HTR-8/SVneo (cell line): ENCODE measurements at regions not wholly inside any gene's neighbourhood (a gene's known extent, or its start where the extent isn't known, plus 50 kb on each side); places are given as distances from the start of the nearest gene placed in this dataset.
A peak's percentile ranks its signal among the peaks of the same experiment; 100 is the strongest.
"Not testable (repeated sequence)": the region's sequence is repeated elsewhere in the genome, so short reads cannot be mapped to it uniquely, and the experiment has no call there.

Source experiments
- DNase-seq: peaks from one replicate; pipeline ENCODE4 v3.0.0; 2011; ENCODE audit warnings: low spot score, mixed read lengths; ENCODE audit not compliant: insufficient read length
- FAIRE-seq: peaks from 2 replicates; lab custom pipeline; 2011; peaks lifted over from hg19 to GRCh38; lab: Jason Lieb, UNC

DNA sequence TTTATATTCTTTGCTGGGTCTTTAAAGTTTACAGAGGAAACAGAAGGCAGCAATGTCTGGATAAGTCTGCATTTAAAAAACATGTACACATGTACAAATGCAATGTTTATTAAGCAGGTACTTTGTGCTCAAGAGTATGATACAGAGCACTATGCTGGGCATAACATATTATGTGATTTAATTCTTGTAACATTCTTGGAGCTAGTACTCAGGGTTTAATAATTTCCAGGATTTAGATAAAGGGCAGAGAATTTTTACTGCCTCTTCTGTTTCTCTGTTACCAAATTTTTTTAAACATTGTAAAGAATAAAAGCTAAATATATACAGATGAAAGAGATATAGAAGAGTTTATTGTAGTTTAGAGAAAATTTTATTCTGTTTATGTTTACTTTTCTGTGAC lies 152.7 kb downstream of the ZNF737 start:
- DNase-seq (no peak), FAIRE-seq (no peak)

DNA sequence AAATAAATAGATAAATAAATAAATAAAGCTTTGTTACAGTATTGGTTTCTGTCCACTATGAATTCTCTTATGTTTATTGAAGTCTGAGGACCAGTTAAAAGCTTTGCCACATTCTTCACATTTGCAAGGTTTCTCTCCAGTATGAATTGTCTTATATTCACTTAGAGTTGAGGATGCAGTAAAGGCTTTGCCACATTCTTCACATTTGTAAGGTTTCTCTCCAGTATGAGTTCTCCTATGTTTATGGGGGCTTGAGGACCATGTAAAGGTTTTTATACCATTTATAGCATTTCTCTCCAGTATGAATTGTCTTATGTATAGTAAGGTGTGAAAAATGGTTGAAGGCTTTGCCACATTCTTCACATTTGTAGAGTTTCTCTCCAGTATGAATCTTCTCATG lies 168.3 kb downstream of the ZNF737 start:
- DNase-seq (no peak), FAIRE-seq (no peak)

GRCh38 chr19:20388706-20389225 lies 176.8 kb downstream of the ZNF737 start:
- DNase-seq (no peak), FAIRE-seq (no peak)

DNA sequence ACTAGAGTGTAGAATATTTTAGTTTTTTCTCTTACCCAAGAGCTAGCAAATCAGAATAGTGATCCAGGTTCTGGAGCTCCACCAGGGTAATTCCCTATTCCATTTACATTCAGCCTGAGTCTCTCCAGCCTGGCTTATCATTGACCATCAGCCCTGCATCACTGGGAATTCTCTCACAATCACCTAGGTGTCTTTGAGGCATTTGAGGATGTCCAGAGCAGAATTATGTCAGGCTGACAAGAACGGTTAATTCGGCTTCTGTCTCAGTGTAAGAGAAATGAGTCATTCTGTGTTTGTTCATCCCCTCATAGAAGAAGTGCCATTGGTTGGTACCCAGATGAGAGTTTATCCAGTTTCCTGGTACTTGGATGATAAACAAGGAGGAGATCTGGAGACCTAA lies 180.5 kb downstream of the ZNF737 start:
- no peak for DNase-seq
- FAIRE-seq = no peak

DNA sequence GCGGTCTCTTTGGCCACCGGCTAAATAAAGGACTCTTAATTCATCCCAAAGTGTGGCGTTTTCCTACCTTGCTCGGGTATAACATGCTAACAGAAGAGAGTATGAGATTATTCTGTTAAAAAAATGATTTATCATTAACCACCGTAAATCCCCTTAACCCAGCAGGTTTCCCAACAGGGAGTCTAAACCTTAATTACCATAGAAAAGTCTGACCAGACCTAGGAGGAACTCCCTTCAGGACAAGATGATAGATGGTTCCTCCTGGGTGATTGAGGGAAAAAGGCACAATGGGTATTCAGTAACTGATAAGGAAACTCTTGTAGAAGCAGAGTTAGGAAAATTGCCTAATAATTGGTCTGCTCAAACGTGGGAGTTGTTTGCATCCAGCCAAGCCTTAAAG lies 193.7 kb downstream of the ZNF737 start:
- DNase-seq (no peak), FAIRE-seq (no peak)

- DNase-seq, FAIRE-seq: not testable (repeated sequence)
Observed at GRCh38 chr19:20371304-20371703, 194.3 kb downstream of the ZNF737 start.

GRCh38 chr19:20367811-20368294 lies 197.7 kb downstream of the ZNF737 start:
- peak; percentile 80 for FAIRE-seq
- DNase-seq = no peak

- FAIRE-seq (no peak), DNase-seq (no peak)
Observed at GRCh38 chr19:20365146-20365545, 198.1 kb downstream of the ZNF486 start.

DNA sequence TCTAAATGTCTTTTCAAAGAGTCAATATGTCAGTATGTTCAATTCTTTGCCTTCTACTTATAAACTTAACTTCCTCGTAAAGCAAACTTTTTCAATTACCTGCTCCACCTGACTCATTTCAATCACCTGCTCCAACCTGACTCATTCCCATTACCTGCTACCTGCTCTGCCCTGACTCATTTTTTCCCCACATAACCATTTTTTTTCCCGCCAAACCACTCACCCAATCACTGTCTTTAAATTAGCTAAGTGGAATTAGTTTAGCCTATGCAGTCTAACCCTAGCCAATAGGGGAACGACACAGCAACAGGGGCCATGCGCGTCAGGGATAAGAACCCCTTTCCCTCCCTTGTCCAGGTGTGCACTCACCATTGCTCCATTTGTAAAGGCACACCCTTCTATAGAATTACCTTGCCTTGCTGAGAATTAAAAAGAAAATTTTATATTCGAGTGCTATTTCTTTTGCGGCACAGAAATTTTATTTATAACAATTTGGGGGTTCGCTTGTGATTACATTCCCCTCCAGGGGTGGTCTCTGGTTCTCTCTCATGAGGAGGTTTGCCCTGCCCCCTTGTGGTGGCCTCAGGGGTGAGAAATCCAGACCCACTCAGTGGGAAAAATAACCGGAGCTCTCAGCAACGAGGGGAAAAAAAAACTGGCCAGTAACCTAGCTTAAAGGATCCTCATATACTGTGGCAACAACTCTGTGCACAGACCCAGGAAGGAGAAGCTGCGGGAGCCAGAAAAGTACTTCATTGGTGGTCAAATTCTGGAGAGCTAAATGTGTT lies 193.1 kb downstream of the ZNF486 start:
- DNase-seq = no peak

GRCh38 chr19:20358841-20359465 lies 191.9 kb downstream of the ZNF486 start:
- FAIRE-seq, DNase-seq: not testable (repeated sequence)

More for the DNA sequence above, 193.1 kb downstream of the ZNF486 start:
- no peak for FAIRE-seq

- no peak for FAIRE-seq
- DNase-seq = no peak
Observed at GRCh38 chr19:20357921-20358320, 190.9 kb downstream of the ZNF486 start.

GRCh38 chr19:20351244-20351643 lies 184.2 kb downstream of the ZNF486 start:
- FAIRE-seq = no peak
- DNase-seq = no peak

DNA sequence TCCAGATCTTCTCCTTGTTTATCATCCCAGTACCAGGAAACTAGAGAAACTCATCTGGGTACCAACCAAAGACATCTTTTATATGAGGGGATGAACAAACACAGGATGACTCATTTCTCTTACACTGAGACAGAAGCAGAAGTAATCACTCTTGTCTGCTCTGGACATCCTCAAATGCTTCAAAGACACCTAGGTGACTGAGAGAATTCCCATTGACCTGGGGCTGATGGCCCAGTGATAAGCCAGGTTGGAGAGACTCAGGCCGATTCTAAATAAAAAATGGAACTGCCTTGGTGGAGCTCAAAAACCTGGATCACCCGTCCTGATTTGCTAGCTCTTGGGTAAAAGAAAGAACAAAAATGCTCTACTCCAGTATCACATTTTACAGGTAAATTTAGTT lies 182.2 kb downstream of the ZNF486 start:
- DNase-seq (no peak), FAIRE-seq (no peak)

- no peak for DNase-seq
- no peak for FAIRE-seq
Observed at GRCh38 chr19:20339444-20339843, 172.4 kb downstream of the ZNF486 start.

DNA sequence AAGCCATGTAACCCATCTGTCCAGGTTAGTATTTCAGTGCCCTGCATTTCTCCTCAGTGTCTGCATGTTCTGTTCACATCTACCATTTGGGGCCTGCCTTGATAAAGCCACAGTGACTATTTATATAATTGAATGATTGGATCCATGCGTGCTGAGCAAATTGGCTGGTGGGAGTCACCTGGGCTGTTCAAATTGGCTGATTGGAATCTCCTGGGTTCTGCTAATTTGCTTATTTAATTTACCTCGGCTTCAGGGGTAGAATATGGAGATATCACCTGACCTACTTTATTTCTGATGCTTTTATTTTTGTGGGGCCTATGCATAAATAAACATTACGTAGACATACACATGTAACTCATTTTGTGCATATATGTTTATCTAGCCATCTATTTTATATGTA lies 167.7 kb downstream of the ZNF486 start:
- FAIRE-seq (no peak), DNase-seq (no peak)

DNA sequence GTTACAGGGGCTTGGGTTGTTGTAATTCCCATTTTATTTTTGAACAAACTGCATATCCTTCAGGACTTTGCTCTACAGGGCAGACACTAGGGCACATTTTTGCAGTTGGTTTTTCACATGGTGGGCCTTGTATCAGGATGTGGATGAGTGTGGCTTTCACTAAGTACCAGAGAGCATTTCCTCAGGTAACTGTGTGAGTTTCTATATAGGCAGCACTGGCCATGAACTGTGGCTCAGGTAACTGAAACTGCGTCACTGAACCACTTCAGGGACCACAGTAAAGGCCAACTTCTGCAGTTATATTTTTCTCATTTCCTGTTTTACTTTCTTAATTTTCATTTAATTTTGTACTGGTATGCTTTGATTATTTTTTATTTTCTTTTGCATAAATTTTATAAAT lies 166.5 kb downstream of the ZNF486 start:
- DNase-seq (no peak), FAIRE-seq (no peak)

DNA sequence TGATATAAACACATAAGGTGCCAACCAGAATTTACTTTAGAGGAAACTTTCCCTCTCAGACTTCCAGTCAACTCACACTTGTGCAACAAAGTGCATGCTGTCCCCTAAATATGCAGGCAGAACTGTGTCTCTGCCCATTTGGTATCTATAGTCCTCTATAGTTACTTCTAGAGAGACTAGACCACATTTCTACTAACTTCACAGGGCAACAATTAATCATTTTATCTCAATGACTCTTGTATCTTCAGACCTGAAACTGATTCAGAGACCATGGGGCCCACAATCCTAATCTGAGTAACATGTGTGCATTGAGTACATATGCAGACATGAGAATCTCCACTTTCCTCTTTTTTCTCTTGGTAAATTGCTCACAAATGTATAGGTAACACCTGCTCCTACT lies 158.1 kb downstream of the ZNF486 start:
- FAIRE-seq = no peak
- DNase-seq = no peak

DNA sequence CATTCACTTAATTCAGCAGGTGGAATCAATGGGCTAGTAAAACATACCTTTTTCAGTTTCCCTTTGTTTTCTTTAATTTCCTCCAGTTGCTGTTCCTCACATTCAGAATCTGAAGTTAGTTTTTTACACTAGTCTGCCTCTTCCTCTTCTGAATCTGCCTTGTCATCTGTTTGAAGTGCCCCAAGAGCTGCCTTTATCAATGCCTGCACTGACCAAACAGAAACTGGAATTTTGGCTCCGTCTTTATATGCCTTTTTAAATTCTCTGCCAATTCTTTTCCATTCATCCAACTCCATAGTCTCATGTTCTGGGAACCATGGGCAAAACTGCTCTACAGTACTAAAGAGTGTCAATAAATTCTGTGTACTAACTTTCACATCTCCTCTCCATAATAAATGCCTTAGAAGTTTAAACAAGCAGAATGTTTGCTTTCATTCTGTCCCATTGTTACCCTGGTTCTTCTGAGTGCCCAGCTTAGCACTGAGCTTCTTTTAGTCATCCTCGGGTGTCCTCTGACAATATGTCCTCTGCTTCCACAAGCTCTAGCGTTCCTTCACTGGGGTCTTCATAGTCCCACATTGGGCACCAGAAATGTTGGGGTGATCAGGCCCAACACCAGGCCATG lies 154.2 kb downstream of the ZNF486 start:
- FAIRE-seq (no peak), DNase-seq (no peak)

- FAIRE-seq (no peak), DNase-seq (no peak)
Observed at GRCh38 chr19:20320191-20320590, 153.2 kb downstream of the ZNF486 start.

- DNase-seq (no peak), FAIRE-seq (no peak)
Observed at GRCh38 chr19:20318616-20319015, 151.6 kb downstream of the ZNF486 start.

DNA sequence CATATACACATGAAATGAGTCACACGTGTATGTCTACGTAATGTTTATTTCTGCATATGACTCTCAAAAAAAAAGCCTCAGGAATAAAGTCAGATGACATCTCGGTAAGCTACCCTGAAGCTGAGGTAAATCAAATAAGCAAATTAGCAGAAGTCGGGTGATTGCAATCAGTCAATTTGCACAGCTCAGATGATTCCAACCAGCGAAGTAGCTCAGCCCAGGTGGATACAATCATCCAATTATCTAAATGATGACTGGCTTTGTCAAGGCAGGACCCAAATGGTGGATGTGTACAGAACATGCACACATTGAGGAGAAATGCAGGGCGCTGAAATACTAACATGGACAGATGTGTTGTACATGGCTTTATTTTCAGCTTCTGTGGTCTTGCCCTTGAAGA lies 148.5 kb downstream of the ZNF486 start:
- DNase-seq (no peak), FAIRE-seq (no peak)
